Hepatocyte (in vitro differentiated cells): ENCODE measurements at regions not wholly inside any gene's neighbourhood (a gene's known extent, or its start where the extent isn't known, plus 50 kb on each side); places are given as distances from the start of the nearest gene placed in this dataset.

ENCODE experiments used
- EZH2 ChIP-seq: fragments of 200-600 bp; sonication (generic); IDR thresholded peaks from 2 replicates; pipeline ENCODE4 v1.6.1; 2016; ENCODE audit warnings: antibody characterized with exemption, mild to moderate bottlenecking, borderline replicate concordance
- EZH2phosphoT487 ChIP-seq: fragments of 200-600 bp; sonication (generic); IDR thresholded peaks from one replicate; pipeline ENCODE4 v1.6.1; 2018; ENCODE audit warnings: antibody characterized with exemption, mild to moderate bottlenecking, low read depth, moderate library complexity; ENCODE audit not compliant: unreplicated experiment, severe bottlenecking
- TF ChIP-seq, protein P1 (sequence below): fragments of 200-600 bp; sonication (generic); IDR thresholded peaks from 2 replicates; pipeline ENCODE4 v1.5.1; 2016; ENCODE audit warnings: antibody characterized with exemption, mild to moderate bottlenecking; ENCODE audit not compliant: poor library complexity

- TF ChIP-seq, protein P1, sequence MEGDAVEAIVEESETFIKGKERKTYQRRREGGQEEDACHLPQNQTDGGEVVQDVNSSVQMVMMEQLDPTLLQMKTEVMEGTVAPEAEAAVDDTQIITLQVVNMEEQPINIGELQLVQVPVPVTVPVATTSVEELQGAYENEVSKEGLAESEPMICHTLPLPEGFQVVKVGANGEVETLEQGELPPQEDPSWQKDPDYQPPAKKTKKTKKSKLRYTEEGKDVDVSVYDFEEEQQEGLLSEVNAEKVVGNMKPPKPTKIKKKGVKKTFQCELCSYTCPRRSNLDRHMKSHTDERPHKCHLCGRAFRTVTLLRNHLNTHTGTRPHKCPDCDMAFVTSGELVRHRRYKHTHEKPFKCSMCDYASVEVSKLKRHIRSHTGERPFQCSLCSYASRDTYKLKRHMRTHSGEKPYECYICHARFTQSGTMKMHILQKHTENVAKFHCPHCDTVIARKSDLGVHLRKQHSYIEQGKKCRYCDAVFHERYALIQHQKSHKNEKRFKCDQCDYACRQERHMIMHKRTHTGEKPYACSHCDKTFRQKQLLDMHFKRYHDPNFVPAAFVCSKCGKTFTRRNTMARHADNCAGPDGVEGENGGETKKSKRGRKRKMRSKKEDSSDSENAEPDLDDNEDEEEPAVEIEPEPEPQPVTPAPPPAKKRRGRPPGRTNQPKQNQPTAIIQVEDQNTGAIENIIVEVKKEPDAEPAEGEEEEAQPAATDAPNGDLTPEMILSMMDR = no peak
- TF ChIP-seq EZH2 (no peak), EZH2phosphoT487 (no peak)
These were observed 84.1 kb upstream of the SERBP1 start for GRCh38 chr1:67514300-67514699.
